NCI-H128 (cell line): ENCODE measurements at regions not wholly inside any gene's neighbourhood (a gene's known extent, or its start where the extent isn't known, plus 50 kb on each side); places are given as distances from the start of the nearest gene placed in this dataset.

Source experiments
- DNase-seq: peaks from one replicate; lab custom pipeline; 2025; ENCODE audit not compliant: unreplicated experiment; lab: John Stamatoyannopoulos, UW

GRCh38 chr17:73782641-73783381 is 138.6 kb upstream of the SDK2 start:
- no peak for DNase-seq

GRCh38 chr17:73783382-73783766 is 139.1 kb upstream of the SDK2 start:
- no peak for DNase-seq

GRCh38 chr17:73783945-73784603 is 139.8 kb upstream of the SDK2 start:
- no peak for DNase-seq

GRCh38 chr17:73785496-73785895 is 141.3 kb upstream of the SDK2 start:
- DNase-seq, result no peak

- DNase-seq, result no peak
Observed at GRCh38 chr17:73785958-73786743, 141.9 kb upstream of the SDK2 start.

- DNase-seq, result peak; percentile 22
Observed at GRCh38 chr17:73787076-73788059, 143.1 kb upstream of the SDK2 start.

- no peak for DNase-seq
Observed at GRCh38 chr17:73788111-73788510, 143.9 kb upstream of the SDK2 start.

GRCh38 chr17:73791121-73791520 is 146.9 kb upstream of the SDK2 start:
- DNase-seq, result no peak

GRCh38 chr17:73791631-73792030 is 147.4 kb upstream of the SDK2 start:
- DNase-seq, result no peak

- no peak for DNase-seq
Observed at GRCh38 chr17:73792994-73793393, 148.7 kb upstream of the SDK2 start.

- DNase-seq, result no peak
Observed at GRCh38 chr17:73794336-73794735, 150.1 kb upstream of the SDK2 start.

GRCh38 chr17:73795730-73796129 is 151.5 kb upstream of the SDK2 start:
- DNase-seq, result no peak

- DNase-seq, result no peak
Observed at GRCh38 chr17:73797594-73798110, 153.4 kb upstream of the SDK2 start.

- no peak for DNase-seq
Observed at GRCh38 chr17:73798111-73798748, 154.0 kb upstream of the SDK2 start.

GRCh38 chr17:73799096-73799495 is 154.9 kb upstream of the SDK2 start:
- no peak for DNase-seq

GRCh38 chr17:73799781-73800627 is 155.8 kb upstream of the SDK2 start:
- DNase-seq, result no peak

GRCh38 chr17:73800893-73801292 is 156.6 kb upstream of the SDK2 start:
- no peak for DNase-seq

GRCh38 chr17:73801455-73802100 is 157.3 kb upstream of the SDK2 start:
- no peak for DNase-seq

GRCh38 chr17:73802314-73802713 is 158.1 kb upstream of the SDK2 start:
- no peak for DNase-seq
